SU-DHL-6 (cell line): ENCODE measurements at regions not wholly inside any gene's neighbourhood (a gene's known extent, or its start where the extent isn't known, plus 50 kb on each side); places are given as distances from the start of the nearest gene placed in this dataset.

Source experiments
- EZH2phosphoT487 ChIP-seq: fragments of 200-600 bp; sonication (generic), shearing (Covaris generic); conservative IDR thresholded peaks from 2 replicates; pipeline ENCODE4 v1.6.1; 2018; ENCODE audit warnings: mild to moderate bottlenecking, antibody characterized with exemption, low read length, moderate library complexity, mixed read lengths
- TF ChIP-seq, protein P1 (sequence below): fragments of 200-600 bp; sonication (generic); IDR thresholded peaks from one replicate; pipeline ENCODE4 v1.5.1; 2017; ENCODE audit warnings: antibody characterized with exemption, mild to moderate bottlenecking, low read length, moderate library complexity; ENCODE audit not compliant: insufficient read depth, poor library complexity, severe bottlenecking

- TF ChIP-seq, protein P1, sequence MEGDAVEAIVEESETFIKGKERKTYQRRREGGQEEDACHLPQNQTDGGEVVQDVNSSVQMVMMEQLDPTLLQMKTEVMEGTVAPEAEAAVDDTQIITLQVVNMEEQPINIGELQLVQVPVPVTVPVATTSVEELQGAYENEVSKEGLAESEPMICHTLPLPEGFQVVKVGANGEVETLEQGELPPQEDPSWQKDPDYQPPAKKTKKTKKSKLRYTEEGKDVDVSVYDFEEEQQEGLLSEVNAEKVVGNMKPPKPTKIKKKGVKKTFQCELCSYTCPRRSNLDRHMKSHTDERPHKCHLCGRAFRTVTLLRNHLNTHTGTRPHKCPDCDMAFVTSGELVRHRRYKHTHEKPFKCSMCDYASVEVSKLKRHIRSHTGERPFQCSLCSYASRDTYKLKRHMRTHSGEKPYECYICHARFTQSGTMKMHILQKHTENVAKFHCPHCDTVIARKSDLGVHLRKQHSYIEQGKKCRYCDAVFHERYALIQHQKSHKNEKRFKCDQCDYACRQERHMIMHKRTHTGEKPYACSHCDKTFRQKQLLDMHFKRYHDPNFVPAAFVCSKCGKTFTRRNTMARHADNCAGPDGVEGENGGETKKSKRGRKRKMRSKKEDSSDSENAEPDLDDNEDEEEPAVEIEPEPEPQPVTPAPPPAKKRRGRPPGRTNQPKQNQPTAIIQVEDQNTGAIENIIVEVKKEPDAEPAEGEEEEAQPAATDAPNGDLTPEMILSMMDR, result no peak
- TF ChIP-seq EZH2phosphoT487, result no peak
Observed at GRCh38 chr2:220151341-220151740, 523.9 kb downstream of the SLC4A3 start.
